K562 (cell line): ENCODE measurements at regions not wholly inside any gene's neighbourhood (a gene's known extent, or its start where the extent isn't known, plus 50 kb on each side); places are given as distances from the start of the nearest gene placed in this dataset.

Experiments used
- ATAC-seq: fragments of 200-7000 bp; cut with Tn5 transposase; 3 replicates; pipeline ENCODE4 v1.9.1; 2020; ENCODE audit warnings: moderate library complexity
- BruUV-seq: library from RNA; stranded (reverse); fragments of 400-500 nt; replicated peaks from 2 replicates; lab custom pipeline; 2021; lab: Mats Ljungman, UMichigan
- CTCF ChIA-PET: fragments of 300-600 bp; formaldehyde crosslinking; extraction: SDS; loops from one replicate; lab custom pipeline; 2021; ENCODE audit warnings: low intra/inter-chr PET ratio; lab: Yijun Ruan, JAX
- POLR2A ChIA-PET: fragments of 300-600, 350-650 bp; sonication (Branson Sonifier 250); formaldehyde crosslinking; extraction: SDS; loops from one replicate; lab custom pipeline; 2021; ENCODE audit warnings: antibody characterized with exemption, inconsistent platforms; lab: Yijun Ruan, JAX
- DNase-seq, 4 experiments: peaks; one replicate each; pipeline versions ENCODE4 v3.0.0 to v3.0.0-alpha.2; 2011 to 2018; ENCODE audit warnings: low spot score in 3 of 4, mixed read lengths in 3 of 4; ENCODE audit errors: extremely low read depth in 1 of 4
- FAIRE-seq: peaks from 2 replicates; lab custom pipeline; 2011; peaks lifted over from hg19 to GRCh38; lab: Jason Lieb, UNC
- H2AFZ ChIP-seq: 2 replicates; pipeline ENCODE4 v1.6.0; 2011; ENCODE audit warnings: low read depth, low read length, control low read depth, inconsistent platforms
- H3K27ac ChIP-seq: fragments of 200-600 bp; 3 replicates; pipeline ENCODE4 v1.8.0; 2011; ENCODE audit warnings: low read depth, mild to moderate bottlenecking, control low read depth, inconsistent platforms, low read length, moderate library complexity, mixed read lengths; ENCODE audit errors: extremely low read depth
- H3K27me3 ChIP-seq, 2 experiments: fragments of 300-600 bp in 1 of 2; 2 replicates in 1 of 2; 3 replicates in 1 of 2; pipeline versions ENCODE4 v1.6.0 to v1.8.0; 2011; ENCODE audit warnings: inconsistent platforms in 2 of 2, low read length in 2 of 2, mild to moderate bottlenecking in 1 of 2, mixed read lengths in 1 of 2, moderate library complexity in 1 of 2; ENCODE audit not compliant: control insufficient read depth in 2 of 2, insufficient read depth in 2 of 2
- H3K36me3 ChIP-seq: fragments of 300-600 bp; 3 replicates; pipeline ENCODE4 v1.8.0; 2011; ENCODE audit warnings: mild to moderate bottlenecking, low read length, inconsistent platforms; ENCODE audit not compliant: control insufficient read depth, insufficient read depth
- H3K4me1 ChIP-seq, 2 experiments: fragments of 200-600 bp in 1 of 2; replicated peaks in 1 of 2; 2 replicates in 1 of 2; 3 replicates in 1 of 2; pipeline versions ENCODE4 v1.5.1 to v1.8.0; 2011; ENCODE audit warnings: inconsistent platforms in 2 of 2, low read length in 2 of 2, mild to moderate bottlenecking in 1 of 2, mixed read lengths in 1 of 2, moderate library complexity in 1 of 2; ENCODE audit not compliant: control insufficient read depth in 2 of 2, insufficient read depth in 2 of 2
- H3K4me2 ChIP-seq: 2 replicates; pipeline ENCODE4 v1.6.1; 2011; ENCODE audit warnings: low read length, control low read depth, inconsistent platforms, mixed read lengths; ENCODE audit not compliant: insufficient read depth
- H3K4me3 ChIP-seq: fragments of 200-600 bp; sonication (generic), shearing (Covaris generic); 2 replicates; pipeline ENCODE4 v1.5.1; 2016; ENCODE audit warnings: control low read depth, inconsistent platforms
- H3K79me2 ChIP-seq: fragments of 200-600 bp; 3 replicates; pipeline ENCODE4 v1.8.0; 2011; ENCODE audit warnings: low read length, inconsistent platforms; ENCODE audit not compliant: control insufficient read depth, insufficient read depth
- H3K9ac ChIP-seq, 2 experiments: 2 replicates each; pipeline versions ENCODE4 v1.6.0 to v1.6.1; 2011; ENCODE audit warnings: low read depth in 2 of 2, low read length in 2 of 2, control low read depth in 1 of 2, inconsistent platforms in 1 of 2, mild to moderate bottlenecking in 1 of 2, mixed read lengths in 1 of 2; ENCODE audit not compliant: insufficient read depth in 1 of 2
- H3K9me1 ChIP-seq: one replicate; pipeline ENCODE4 v1.6.0; 2011; ENCODE audit warnings: inconsistent platforms, mild to moderate bottlenecking, low read length, moderate library complexity; ENCODE audit not compliant: control insufficient read depth, insufficient read depth
- H3K9me3 ChIP-seq: replicated peaks from 2 replicates; pipeline ENCODE4 v1.5.1; 2011; ENCODE audit warnings: low read depth, low read length, inconsistent platforms; ENCODE audit not compliant: control insufficient read depth, insufficient read depth
- H4K20me1 ChIP-seq: replicated peaks from 2 replicates; pipeline ENCODE4 v1.6.1; 2011; ENCODE audit warnings: low read length, inconsistent platforms, mixed read lengths; ENCODE audit not compliant: control insufficient read depth, insufficient read depth
- BRCA1 ChIP-seq, 2 experiments: fragments of 450-650 bp in 1 of 2; sonication (generic) in 1 of 2; formaldehyde crosslinking in 1 of 2; IDR thresholded peaks; 2 replicates each; pipeline versions ENCODE4 v1.5.0 to v1.6.1; 2017 to 2020; ENCODE audit warnings: mild to moderate bottlenecking in 1 of 2, missing genetic modification reagents in 1 of 2
- BRD4 ChIP-seq: fragments of 200-600 bp; sonication (generic); IDR thresholded peaks from 2 replicates; pipeline ENCODE4 v1.6.1; 2017; ENCODE audit warnings: inconsistent platforms
- EP300 ChIP-seq: IDR thresholded peaks from 2 replicates; pipeline ENCODE4 v1.6.1; 2012; ENCODE audit warnings: low read length, improper control_type of control experiment
- FUS ChIP-seq: fragments of 200-400 bp; formaldehyde crosslinking; optimal IDR thresholded peaks from 2 replicates; pipeline ENCODE3; 2017; ENCODE audit warnings: low read depth, low read length
- HNRNPL ChIP-seq: fragments of 200-400 bp; formaldehyde crosslinking; IDR thresholded peaks from 2 replicates; pipeline ENCODE4 v1.6.1; 2017; ENCODE audit warnings: low read depth, mild to moderate bottlenecking, low read length
- HOMEZ ChIP-seq: fragments of 250-450 bp; sonication (Bioruptor Pico); IDR thresholded peaks from 2 replicates; pipeline ENCODE4 v1.4.0; 2020; ENCODE audit warnings: mild to moderate bottlenecking, moderate library complexity
- IRF2 ChIP-seq: sonication (generic); formaldehyde crosslinking; IDR thresholded peaks from 2 replicates; pipeline ENCODE4 v1.8.1; 2022; ENCODE audit warnings: mild to moderate bottlenecking, missing genetic modification reagents
- LEF1 ChIP-seq: fragments of 450-650 bp; IDR thresholded peaks from 2 replicates; pipeline ENCODE4 v1.6.1; 2016; ENCODE audit warnings: mild to moderate bottlenecking
- RERE ChIP-seq: sonication (generic); formaldehyde crosslinking; IDR thresholded peaks from 2 replicates; pipeline ENCODE4 v1.8.0; 2023; ENCODE audit warnings: missing genetic modification reagents, mild to moderate bottlenecking, borderline replicate concordance
- RNF2 ChIP-seq: sonication (generic); IDR thresholded peaks from 2 replicates; pipeline ENCODE4 v1.6.1; 2016
- VEZF1 ChIP-seq: fragments of 200-800 bp; sonication (Bioruptor generic); IDR thresholded peaks from 2 replicates; pipeline ENCODE4 v1.6.1; 2017; ENCODE audit warnings: missing genetic modification characterization, missing compliant biosample characterization
- ZNF165 ChIP-seq: fragments of 250-450 bp; sonication (Bioruptor Pico); IDR thresholded peaks from 2 replicates; pipeline ENCODE4 v1.4.0; 2020; ENCODE audit warnings: borderline replicate concordance
- ZNF23 ChIP-seq: fragments of 250-450 bp; sonication (Bioruptor Pico); IDR thresholded peaks from 2 replicates; pipeline ENCODE4 v1.4.0; 2020; ENCODE audit warnings: mild to moderate bottlenecking
- WGBS: fragments of 100-300 bp; shearing (Covaris generic); methylation state at CpG from one replicate; pipeline ENCODE4 v1.1.6; 2016; ENCODE audit warnings: low coverage, mixed read lengths; ENCODE audit not compliant: insufficient coverage; ENCODE audit errors: missing lambda C conversion rate; 5-methylcytosine and 5-hydroxymethylcytosine counted together
- in situ Hi-C: fragments of 300-500 bp; cut with MboI; formaldehyde crosslinking; loops from 4 replicates; pipeline ENCODE4 v1.15.0; 2018; ENCODE audit warnings: inconsistent platforms, mixed read lengths
- intact Hi-C: fragments of 100-400 bp; cut with micrococcal nuclease; formaldehyde crosslinking; loops from 2 replicates; pipeline ENCODE4 v1.14.2; 2022

GRCh38 chr16:51557670-51558069 lies 406.6 kb upstream of the SALL1 start (continued):
- TF ChIP-seq IRF2 (CRISPR knock-in tag) (no peak), RERE (CRISPR knock-in tag) (no peak)

- no peaks in the 10 kb centered on the region for H3K27me3 ChIP-seq
- no peak overlapping the region for H2AFZ ChIP-seq
- WGBS: 2% methylated on average over 9 of the region's 9 CpGs
- ChIA-PET CTCF (no interaction called here), POLR2A (no interaction called here)
- no peak overlapping the region for H3K4me3 ChIP-seq
- no peak for ATAC-seq
- H3K4me2 ChIP-seq: no peak overlapping the region
- BruUV-seq: no TSS peak
- FAIRE-seq: no peak
- intact Hi-C loops (no loop called here), in situ Hi-C loops (no loop called here)
- no peak for DNase-seq
- no peaks in the 10 kb centered on the region for H3K9me3 ChIP-seq
- H3K4me1 ChIP-seq: no peaks in the 10 kb centered on the region
- no peaks in the 10 kb centered on the region for H4K20me1 ChIP-seq
- H3K9ac ChIP-seq: no peak overlapping the region
- H3K9me1 ChIP-seq: no peaks in the 10 kb centered on the region
- no peaks in the 10 kb centered on the region for H3K36me3 ChIP-seq
- no peak overlapping the region for H3K27ac ChIP-seq
- H3K79me2 ChIP-seq: no peaks in the 10 kb centered on the region
- TF ChIP-seq LEF1: no peak
- no peak for TF ChIP-seq RNF2
- TF ChIP-seq EP300: no peak
- no peak for TF ChIP-seq BRCA1 (IDR thresholded peaks at IDR 0.05)
- no peak for TF ChIP-seq BRCA1 (CRISPR knock-in tag; IDR thresholded peaks at IDR 0.05)
- no peak for TF ChIP-seq FUS
- no peak for TF ChIP-seq HOMEZ (CRISPR knock-in tag)
- no peak for TF ChIP-seq ZNF165 (CRISPR knock-in tag)
- TF ChIP-seq VEZF1 (CRISPR knock-in tag): no peak
- TF ChIP-seq BRD4: no peak
- no peak for TF ChIP-seq HNRNPL
- no peak for TF ChIP-seq ZNF23
Observed at GRCh38 chr16:51556694-51557340, 405.7 kb upstream of the SALL1 start.
